SU-DHL-6 (cell line): ENCODE measurements at regions not wholly inside any gene's neighbourhood (a gene's known extent, or its start where the extent isn't known, plus 50 kb on each side); places are given as distances from the start of the nearest gene placed in this dataset.

Experiments
- CTCF ChIP-seq: fragments of 200-600 bp; sonication (generic); IDR thresholded peaks from one replicate; pipeline ENCODE4 v1.5.1; 2017; ENCODE audit warnings: antibody characterized with exemption, mild to moderate bottlenecking, low read length, moderate library complexity; ENCODE audit not compliant: insufficient read depth, poor library complexity, severe bottlenecking
- EZH2phosphoT487 ChIP-seq: fragments of 200-600 bp; sonication (generic), shearing (Covaris generic); conservative IDR thresholded peaks from 2 replicates; pipeline ENCODE4 v1.6.1; 2018; ENCODE audit warnings: mild to moderate bottlenecking, antibody characterized with exemption, low read length, moderate library complexity, mixed read lengths

- TF ChIP-seq CTCF (no peak), EZH2phosphoT487 (no peak)
Observed at GRCh38 chr11:23696688-23697415, 800.0 kb upstream of the LUZP2 start.
